ENCODE measurements at regions not wholly inside any gene's neighbourhood (a gene's known extent, or its start where the extent isn't known, plus 50 kb on each side); places are given as distances from the start of the nearest gene placed in this dataset.
"Not testable (repeated sequence)": the region's sequence is repeated elsewhere in the genome, so short reads cannot be mapped to it uniquely, and the experiment has no call there.

- peaks cover 8 to 26% (median 22%) of the 10 kb centered on the region in 5 donors for H3K36me3 Mint-ChIP-seq
- H3K27ac Mint-ChIP-seq; H3K36me3 ChIP-seq (ENCODE audit: control insufficient read depth in 2 of 3, insufficient read depth in 3 of 3, low read length in 3 of 3); CTCF ChIA-PET; H3K27me3 ChIP-seq (ENCODE audit: control insufficient read depth in 2 of 2, insufficient read depth in 2 of 2, low read length in 2 of 2); H3K9me3 ChIP-seq (ENCODE audit: control insufficient read depth in 2 of 3, low read length in 3 of 3); intact Hi-C loops (cut with micrococcal nuclease); H3K27ac ChIP-seq (ENCODE audit: low read depth, low read length); ATAC-seq; POLR2A ChIA-PET; H3K4me3 ChIP-seq (ENCODE audit: low read length); H3K4me1 ChIP-seq (ENCODE audit: control insufficient read depth in 2 of 2, insufficient read depth in 2 of 2, low read length in 2 of 2); DNase-seq; H3K27me3 Mint-ChIP-seq; H3K4me3 Mint-ChIP-seq: not testable (repeated sequence)
- peaks cover 0 to 21% (median 6%) of the 10 kb centered on the region in 11 donors for H3K9me3 Mint-ChIP-seq
- peaks cover 6 to 30% (median 24%) of the 10 kb centered on the region in 7 donors for H3K4me1 Mint-ChIP-seq
Measured at GRCh38 chr16:29222008-29222407, 184.5 kb downstream of the NPIPB11 start.

- CTCF ChIA-PET; intact Hi-C loops (cut with micrococcal nuclease); H3K36me3 ChIP-seq (ENCODE audit: control insufficient read depth in 2 of 3, insufficient read depth in 3 of 3, low read length in 3 of 3); H3K4me3 Mint-ChIP-seq; H3K27me3 Mint-ChIP-seq; DNase-seq; H3K27me3 ChIP-seq (ENCODE audit: control insufficient read depth in 2 of 2, insufficient read depth in 2 of 2, low read length in 2 of 2); POLR2A ChIA-PET; H3K4me1 ChIP-seq (ENCODE audit: control insufficient read depth in 2 of 2, insufficient read depth in 2 of 2, low read length in 2 of 2); H3K4me3 ChIP-seq (ENCODE audit: low read length); ATAC-seq; H3K27ac ChIP-seq (ENCODE audit: low read depth, low read length); H3K9me3 ChIP-seq (ENCODE audit: control insufficient read depth in 2 of 3, low read length in 3 of 3); H3K27ac Mint-ChIP-seq: not testable (repeated sequence)
- H3K9me3 Mint-ChIP-seq = peaks cover 0 to 16% (median 3%) of the 10 kb centered on the region in 11 donors
- H3K4me1 Mint-ChIP-seq = peaks cover 6 to 27% (median 19%) of the 10 kb centered on the region in 7 donors
- H3K36me3 Mint-ChIP-seq = peaks cover 8 to 23% (median 18%) of the 10 kb centered on the region in 5 donors
Measured at GRCh38 chr16:29221281-29221955, 185.1 kb downstream of the NPIPB11 start.

- H3K36me3 ChIP-seq (ENCODE audit: control insufficient read depth in 2 of 3, insufficient read depth in 3 of 3, low read length in 3 of 3); H3K4me3 Mint-ChIP-seq; ATAC-seq; H3K27ac Mint-ChIP-seq; CTCF ChIA-PET; H3K4me1 ChIP-seq (ENCODE audit: control insufficient read depth in 2 of 2, insufficient read depth in 2 of 2, low read length in 2 of 2); H3K9me3 ChIP-seq (ENCODE audit: control insufficient read depth in 2 of 3, low read length in 3 of 3); DNase-seq; H3K27me3 Mint-ChIP-seq; H3K27ac ChIP-seq (ENCODE audit: low read depth, low read length); intact Hi-C loops (cut with micrococcal nuclease); H3K4me3 ChIP-seq (ENCODE audit: low read length); H3K27me3 ChIP-seq (ENCODE audit: control insufficient read depth in 2 of 2, insufficient read depth in 2 of 2, low read length in 2 of 2): not testable (repeated sequence)
- peaks cover 8 to 21% (median 17%) of the 10 kb centered on the region in 5 donors for H3K36me3 Mint-ChIP-seq
- H3K9me3 Mint-ChIP-seq = peaks cover 0 to 15% (median 0%) of the 10 kb centered on the region in 11 donors
- H3K4me1 Mint-ChIP-seq = peaks cover 6 to 23% (median 19%) of the 10 kb centered on the region in 7 donors
- POLR2A ChIA-PET = interaction anchor here (0.5 kb wide), 1 partner anchor 276 kb away, joined by 5 read pairs; no protein-coding TSS in a partner anchor
Measured at GRCh38 chr16:29220647-29221191, 185.8 kb downstream of the NPIPB11 start.

- ATAC-seq; CTCF ChIA-PET; H3K4me3 ChIP-seq (ENCODE audit: low read length); H3K27ac ChIP-seq (ENCODE audit: low read depth, low read length); H3K4me3 Mint-ChIP-seq; H3K9me3 ChIP-seq (ENCODE audit: control insufficient read depth in 2 of 3, low read length in 3 of 3); intact Hi-C loops (cut with micrococcal nuclease); H3K27me3 Mint-ChIP-seq; H3K36me3 ChIP-seq (ENCODE audit: control insufficient read depth in 2 of 3, insufficient read depth in 3 of 3, low read length in 3 of 3); H3K27me3 ChIP-seq (ENCODE audit: control insufficient read depth in 2 of 2, insufficient read depth in 2 of 2, low read length in 2 of 2); H3K4me1 ChIP-seq (ENCODE audit: control insufficient read depth in 2 of 2, insufficient read depth in 2 of 2, low read length in 2 of 2): not testable (repeated sequence)
- Mint-ChIP-seq H3K4me1 (peaks cover 6 to 23% (median 19%) of the 10 kb centered on the region in 7 donors), H3K36me3 (peaks cover 8 to 19% (median 17%) of the 10 kb centered on the region in 5 donors), H3K9me3 (peaks cover 0 to 15% (median 0%) of the 10 kb centered on the region in 11 donors), H3K27ac (peak overlapping the region in 3 of 9 donors; percentile 20 to 53 (median 44))
- POLR2A ChIA-PET = interaction anchor here (0.5 kb wide), 1 partner anchor 275 kb away, joined by 5 read pairs; no protein-coding TSS in a partner anchor
- peak in 1 of 9 donors; percentile 4 for DNase-seq
Measured at GRCh38 chr16:29219966-29220646, 186.4 kb downstream of the NPIPB11 start.

GRCh38 chr16:29219562-29219961 lies 186.9 kb downstream of the NPIPB11 start:
- H3K27ac ChIP-seq (ENCODE audit: low read depth, low read length) = not testable (repeated sequence)
- H3K9me3 Mint-ChIP-seq = peaks cover 0 to 15% (median 0%) of the 10 kb centered on the region in 11 donors

GRCh38 chr16:29218649-29219048 lies 187.9 kb downstream of the NPIPB11 start:
- H3K4me3 Mint-ChIP-seq; CTCF ChIA-PET; H3K9me3 ChIP-seq (ENCODE audit: control insufficient read depth in 2 of 3, low read length in 3 of 3); H3K27ac ChIP-seq (ENCODE audit: low read depth, low read length); ATAC-seq; H3K4me1 ChIP-seq (ENCODE audit: control insufficient read depth in 2 of 2, insufficient read depth in 2 of 2, low read length in 2 of 2); H3K36me3 ChIP-seq (ENCODE audit: control insufficient read depth in 2 of 3, insufficient read depth in 3 of 3, low read length in 3 of 3); H3K4me3 ChIP-seq (ENCODE audit: low read length); POLR2A ChIA-PET; intact Hi-C loops (cut with micrococcal nuclease); DNase-seq; H3K27me3 ChIP-seq (ENCODE audit: control insufficient read depth in 2 of 2, insufficient read depth in 2 of 2, low read length in 2 of 2); H3K27me3 Mint-ChIP-seq: not testable (repeated sequence)
- H3K9me3 Mint-ChIP-seq = peaks cover 0 to 15% (median 0%) of the 10 kb centered on the region in 11 donors
- peak overlapping the region in 1 of 9 donors; percentile 3 for H3K27ac Mint-ChIP-seq
- H3K4me1 Mint-ChIP-seq = peaks cover 2 to 20% (median 10%) of the 10 kb centered on the region in 7 donors
- H3K36me3 Mint-ChIP-seq = peaks cover 8 to 19% (median 17%) of the 10 kb centered on the region in 5 donors

More at GRCh38 chr16:29219562-29219961, 186.9 kb downstream of the NPIPB11 start:
- H3K27me3 ChIP-seq (ENCODE audit: control insufficient read depth in 2 of 2, insufficient read depth in 2 of 2, low read length in 2 of 2); H3K4me3 Mint-ChIP-seq; H3K9me3 ChIP-seq (ENCODE audit: control insufficient read depth in 2 of 3, low read length in 3 of 3); ATAC-seq; H3K4me1 ChIP-seq (ENCODE audit: control insufficient read depth in 2 of 2, insufficient read depth in 2 of 2, low read length in 2 of 2); H3K27me3 Mint-ChIP-seq; DNase-seq; POLR2A ChIA-PET; intact Hi-C loops (cut with micrococcal nuclease); H3K4me3 ChIP-seq (ENCODE audit: low read length); H3K36me3 ChIP-seq (ENCODE audit: control insufficient read depth in 2 of 3, insufficient read depth in 3 of 3, low read length in 3 of 3); CTCF ChIA-PET: not testable (repeated sequence)
- Mint-ChIP-seq H3K4me1 (peaks cover 6 to 23% (median 16%) of the 10 kb centered on the region in 7 donors), H3K36me3 (peaks cover 8 to 19% (median 17%) of the 10 kb centered on the region in 5 donors), H3K27ac (peak overlapping the region in 3 of 9 donors; percentile 20 to 53 (median 44))

Measured in naive thymus-derived CD4-positive, alpha-beta T cell (primary cell).